ENCODE measurements at regions not wholly inside any gene's neighbourhood (a gene's known extent, or its start where the extent isn't known, plus 50 kb on each side); places are given as distances from the start of the nearest gene placed in this dataset.
"Not testable (repeated sequence)": the region's sequence is repeated elsewhere in the genome, so short reads cannot be mapped to it uniquely, and the experiment has no call there.

GRCh38 chr20:56752274-56752673 is 123.2 kb downstream of the TFAP2C start:
- Mint-ChIP-seq H3K27ac (ENCODE audit: unreplicated experiment) (no peak overlapping the region), H3K4me1 (peaks cover 8% of the 10 kb centered on the region), H3K4me3 (no peak overlapping the region), H3K9me3 (no peaks in the 10 kb centered on the region), H3K36me3 (ENCODE audit: low read depth) (no peaks in the 10 kb centered on the region), H3K27me3 (ENCODE audit: low read depth) (peaks cover 27% of the 10 kb centered on the region)
- no peak for TF ChIP-seq CTCF (conservative IDR thresholded peaks at IDR 0.05)
- no peak for DNase-seq (ENCODE audit: low read depth, low spot score)

GRCh38 chr20:56755201-56755600 is 126.1 kb downstream of the TFAP2C start:
- peaks cover 2% of the 10 kb centered on the region for H3K36me3 Mint-ChIP-seq (ENCODE audit: low read depth)
- H3K9me3 Mint-ChIP-seq: peaks cover 4% of the 10 kb centered on the region
- TF ChIP-seq CTCF (conservative IDR thresholded peaks at IDR 0.05): no peak
- peaks cover 11% of the 10 kb centered on the region for H3K27me3 Mint-ChIP-seq (ENCODE audit: low read depth)
- no peak overlapping the region for H3K27ac Mint-ChIP-seq (ENCODE audit: unreplicated experiment)
- H3K4me1 Mint-ChIP-seq: peaks cover 3% of the 10 kb centered on the region
- DNase-seq (ENCODE audit: low read depth, low spot score): no peak
- H3K4me3 Mint-ChIP-seq: no peak overlapping the region

- H3K9me3 Mint-ChIP-seq: not testable (repeated sequence)
These were observed 127.6 kb downstream of the TFAP2C start for GRCh38 chr20:56756658-56757057.

GRCh38 chr20:56758706-56759105 is 129.6 kb downstream of the TFAP2C start:
- peaks cover 3% of the 10 kb centered on the region for H3K4me1 Mint-ChIP-seq
- H3K36me3 Mint-ChIP-seq (ENCODE audit: low read depth): peaks cover 2% of the 10 kb centered on the region
- DNase-seq (ENCODE audit: low read depth, low spot score): no peak
- H3K9me3 Mint-ChIP-seq: peaks cover 4% of the 10 kb centered on the region
- TF ChIP-seq CTCF (conservative IDR thresholded peaks at IDR 0.05): no peak
- no peak overlapping the region for H3K27ac Mint-ChIP-seq (ENCODE audit: unreplicated experiment)
- H3K4me3 Mint-ChIP-seq: no peak overlapping the region
- no peaks in the 10 kb centered on the region for H3K27me3 Mint-ChIP-seq (ENCODE audit: low read depth)

More at GRCh38 chr20:56756658-56757057, 127.6 kb downstream of the TFAP2C start:
- H3K27ac Mint-ChIP-seq (ENCODE audit: unreplicated experiment); DNase-seq (ENCODE audit: low read depth, low spot score); H3K36me3 Mint-ChIP-seq (ENCODE audit: low read depth); H3K27me3 Mint-ChIP-seq (ENCODE audit: low read depth); H3K4me1 Mint-ChIP-seq; H3K4me3 Mint-ChIP-seq: not testable (repeated sequence)

- Mint-ChIP-seq H3K27ac (ENCODE audit: unreplicated experiment) (peak overlapping the region; percentile 24), H3K9me3 (peaks cover 4% of the 10 kb centered on the region), H3K36me3 (ENCODE audit: low read depth) (peaks cover 2% of the 10 kb centered on the region), H3K27me3 (ENCODE audit: low read depth) (no peaks in the 10 kb centered on the region), H3K4me3 (no peak overlapping the region), H3K4me1 (peaks cover 3% of the 10 kb centered on the region)
- TF ChIP-seq CTCF (conservative IDR thresholded peaks at IDR 0.05): no peak
- DNase-seq (ENCODE audit: low read depth, low spot score): no peak
These were observed 130.7 kb downstream of the TFAP2C start for GRCh38 chr20:56759741-56760278.

- H3K36me3 Mint-ChIP-seq (ENCODE audit: low read depth): peaks cover 4% of the 10 kb centered on the region
- DNase-seq (ENCODE audit: low read depth, low spot score): no peak
- H3K27me3 Mint-ChIP-seq (ENCODE audit: low read depth): no peaks in the 10 kb centered on the region
- H3K4me3 Mint-ChIP-seq: no peak overlapping the region
- TF ChIP-seq CTCF (conservative IDR thresholded peaks at IDR 0.05): no peak
- H3K9me3 Mint-ChIP-seq: peaks cover 4% of the 10 kb centered on the region
- H3K4me1 Mint-ChIP-seq: peaks cover 8% of the 10 kb centered on the region
- no peak overlapping the region for H3K27ac Mint-ChIP-seq (ENCODE audit: unreplicated experiment)
These were observed 131.5 kb downstream of the TFAP2C start for GRCh38 chr20:56760610-56761009.
